Heart right ventricle (tissue), 16 donors: ENCODE measurements at regions not wholly inside any gene's neighbourhood (a gene's known extent, or its start where the extent isn't known, plus 50 kb on each side); places are given as distances from the start of the nearest gene placed in this dataset.
"Not testable (repeated sequence)": the region's sequence is repeated elsewhere in the genome, so short reads cannot be mapped to it uniquely, and the experiment has no call there.

ENCODE experiments used
- ATAC-seq, 8 donors: fragments of 200-7000 bp; cut with Tn5 transposase; one replicate each; pipeline ENCODE4 v1.9.1; 2020; ENCODE audit warnings: mild to moderate bottlenecking in 8 of 8, moderate library complexity in 8 of 8, moderate number of reproducible peaks in 1 of 8
- DNase-seq, 2 donors: peaks; one replicate each; pipeline ENCODE4 v3.0.0-alpha.2; 2020
- H3K27ac ChIP-seq, 10 donors: fragments of 200-600 bp; sonication (generic) in 2 of 10; one replicate each; pipeline versions ENCODE4 v1.5.0 to v1.8.0; 2020 to 2022; ENCODE audit warnings: mild to moderate bottlenecking in 3 of 10
- H3K27me3 ChIP-seq, 7 donors: fragments of 200-600 bp; one replicate each; pipeline ENCODE4 v1.8.0; 2021 to 2022; ENCODE audit warnings: mild to moderate bottlenecking in 2 of 7
- H3K36me3 ChIP-seq, 9 donors: fragments of 200-600 bp; sonication (generic) in 1 of 9; one replicate each; pipeline versions ENCODE4 v1.5.0 to v1.8.0; 2020 to 2022; ENCODE audit warnings: mild to moderate bottlenecking in 2 of 9
- H3K4me1 ChIP-seq, 9 donors: fragments of 200-600 bp; sonication (generic) in 1 of 9; one replicate each; pipeline versions ENCODE4 v1.5.0 to v1.8.0; 2020 to 2022; ENCODE audit warnings: mild to moderate bottlenecking in 4 of 9
- H3K4me3 ChIP-seq, 10 donors: fragments of 200-600 bp; sonication (generic) in 2 of 10; one replicate each; pipeline versions ENCODE4 v1.5.0 to v1.8.0; 2020 to 2022; ENCODE audit warnings: mild to moderate bottlenecking in 7 of 10, moderate library complexity in 2 of 10
- H3K9me3 ChIP-seq, 11 donors: fragments of 200-600 bp in 10 of 11; sonication (generic) in 2 of 11; one replicate each; pipeline versions ENCODE4 v1.5.0 to v1.8.0; 2013 to 2022; ENCODE audit warnings: mild to moderate bottlenecking in 2 of 11, control low read depth in 1 of 11, moderate library complexity in 1 of 11
- CTCF ChIP-seq, 9 donors: fragments of 200-600 bp; sonication (generic) in 2 of 9; IDR thresholded peaks; one replicate each; pipeline versions ENCODE4 v1.5.0 to v1.8.0; 2021 to 2022; ENCODE audit warnings: antibody characterized with exemption in 9 of 9, mild to moderate bottlenecking in 5 of 9, moderate library complexity in 1 of 9
- WGBS, 2 donors: extraction: QIAGEN DNeasy Blood & Tissue Kit; methylation state at CpG; one replicate each; pipeline ENCODE4 v1.1.7; 2013; ENCODE audit warnings: inconsistent platforms in 1 of 2; 5-methylcytosine and 5-hydroxymethylcytosine counted together
- intact Hi-C, 10 donors: fragments of 100-400 bp; cut with DNase I; formaldehyde crosslinking; loops; one replicate each; pipeline versions ENCODE4 v1.11.1 to v1.14.2; 2022
- donor health status: Arrhythmogenic right ventricular cardiomyopathy.
- donor health status: ischemic (EF 13 %, LVEDD 7.1; RV severe dilation, severe dysfunction).
- donor health status: healthy with polysubstance abuse.
- donor health status: DM: no; HTN: yes; CAD: no.
- donor health status: DM: no; HTN: no; CAD: no.
- donor health status: ischemic (EF 25% LVEDD 6.9; RV normal size, moderate dysfunction).
- donor health status: ischemic (EF 25% LVEDD 5.7; RV mildly dilated, moderate dysfunction).
- donor health status: healthy.
- donor health status: DM: yes; HTN: yes; CAD: no.
- donor health status: Ischemic cardiomyopathy.
- donor health status: ischemic (EF 35%, LVEDD 5.7; RV mildly dilated, moderate dysfunction).
- donor health status: nonischemic (EF 11% LVEDD 7.7; RV severe dilation, severe dysfunction).
- donor health status: DM: yes; HTN: yes; CAD: no.
- donor health status: PGD.
- donor health status: ischemic (EF 29% LVEDD 5.4; RV normal size, mild dysfunction).
- donor health status: nonischemic (EF 23%, LVEDD 6.1; RV moderate dilation, normal function).

- no peak overlapping the region for H3K4me3 ChIP-seq
- intact Hi-C loops, result no loop called here
- no peak for DNase-seq
- 43 to 66% methylated on average over 4 of the region's 4 CpGs for WGBS, 2 donors
- H3K9me3 ChIP-seq, result no peaks in the 10 kb centered on the region
- no peaks in the 10 kb centered on the region for H3K36me3 ChIP-seq
- no peak overlapping the region for H3K27ac ChIP-seq
- TF ChIP-seq CTCF (IDR thresholded peaks at IDR 0.05), result no peak
- ATAC-seq, result no peak
- peaks cover 0 to 7% (median 0%) of the 10 kb centered on the region in 9 donors for H3K4me1 ChIP-seq
- no peaks in the 10 kb centered on the region for H3K27me3 ChIP-seq
Measured at GRCh38 chr17:14731591-14731990, 430.7 kb downstream of the HS3ST3B1 start.

- Histone ChIP-seq H3K27me3 (no peaks in the 10 kb centered on the region), H3K4me1 (peaks cover 0 to 8% (median 0%) of the 10 kb centered on the region in 9 donors), H3K9me3 (no peaks in the 10 kb centered on the region), H3K4me3 (no peak overlapping the region), H3K36me3 (no peaks in the 10 kb centered on the region), H3K27ac (no peak overlapping the region)
- ATAC-seq, result no peak
- 85 to 93% methylated on average over 2 of the region's 2 CpGs for WGBS, 2 donors
- no peak for TF ChIP-seq CTCF (IDR thresholded peaks at IDR 0.05)
- no peak for DNase-seq
- intact Hi-C loops, result no loop called here
Measured at GRCh38 chr17:14730821-14731220, 429.9 kb downstream of the HS3ST3B1 start.

GRCh38 chr17:14725729-14726128 is 424.8 kb downstream of the HS3ST3B1 start:
- Histone ChIP-seq H3K4me1 (peaks cover 0 to 8% (median 0%) of the 10 kb centered on the region in 9 donors), H3K27ac (no peak overlapping the region), H3K4me3 (no peak overlapping the region), H3K27me3 (no peaks in the 10 kb centered on the region), H3K9me3 (peaks cover 0 to 20% (median 0%) of the 10 kb centered on the region in 11 donors), H3K36me3 (no peaks in the 10 kb centered on the region)
- intact Hi-C loops, result no loop called here
- DNase-seq (no peak), ATAC-seq (no peak)
- WGBS, 2 donors, result 74 to 76% methylated on average over 4 of the region's 4 CpGs
- no peak for TF ChIP-seq CTCF (IDR thresholded peaks at IDR 0.05)

GRCh38 chr17:14724770-14725169 is 423.9 kb downstream of the HS3ST3B1 start:
- Histone ChIP-seq H3K36me3 (no peaks in the 10 kb centered on the region), H3K4me1 (peaks cover 0 to 8% (median 0%) of the 10 kb centered on the region in 9 donors), H3K9me3 (peaks cover 0 to 20% (median 0%) of the 10 kb centered on the region in 11 donors), H3K27me3 (no peaks in the 10 kb centered on the region), H3K4me3 (no peak overlapping the region), H3K27ac (no peak overlapping the region)
- intact Hi-C loops, result no loop called here
- ATAC-seq (no peak), DNase-seq (no peak)
- WGBS, 2 donors, result 82 to 94% methylated on average over 2 of the region's 2 CpGs
- no peak for TF ChIP-seq CTCF (IDR thresholded peaks at IDR 0.05)

GRCh38 chr17:14723349-14723748 is 422.5 kb downstream of the HS3ST3B1 start:
- H3K36me3 ChIP-seq, H3K4me1 ChIP-seq, H3K4me3 ChIP-seq, H3K27ac ChIP-seq, DNase-seq, intact Hi-C loops, ATAC-seq, H3K27me3 ChIP-seq: not testable (repeated sequence)
- 93 to 94% methylated on average over 1 of the region's 1 CpG for WGBS, 2 donors
- H3K9me3 ChIP-seq, result peaks cover 0 to 20% (median 0%) of the 10 kb centered on the region in 11 donors
